Neural progenitor cell (in vitro differentiated cells): ENCODE measurements at regions not wholly inside any gene's neighbourhood (a gene's known extent, or its start where the extent isn't known, plus 50 kb on each side); places are given as distances from the start of the nearest gene placed in this dataset.

Experiments used
- DNase-seq: peaks from one replicate; pipeline ENCODE4 v3.0.0-alpha.2; 2016; ENCODE audit warnings: low spot score
- H2AFZ ChIP-seq: fragments of 200-600 bp; sonication (generic); replicated peaks from 2 replicates; pipeline ENCODE4 v1.6.1; 2016; ENCODE audit warnings: antibody characterized with exemption
- H3F3A ChIP-seq: fragments of 200-600 bp; sonication (generic); 2 replicates; pipeline ENCODE4 v1.6.1; 2016; ENCODE audit warnings: antibody characterized with exemption, low read depth
- H3K27ac ChIP-seq: fragments of 200-600 bp; sonication (generic); 2 replicates; pipeline ENCODE4 v1.5.1; 2016; ENCODE audit warnings: mild to moderate bottlenecking
- H3K27me3 ChIP-seq: fragments of 200-600 bp; sonication (generic); 2 replicates; pipeline ENCODE4 v1.6.1; 2016; ENCODE audit warnings: mild to moderate bottlenecking, moderate library complexity
- H3K36me3 ChIP-seq: fragments of 200-600 bp; sonication (generic); 2 replicates; pipeline ENCODE4 v1.5.1; 2016
- H3K4me1 ChIP-seq: fragments of 200-600 bp; sonication (generic); 2 replicates; pipeline ENCODE4 v1.6.1; 2016; ENCODE audit warnings: mixed run types
- H3K4me2 ChIP-seq: fragments of 200-600 bp; sonication (generic); 2 replicates; pipeline ENCODE4 v1.6.1; 2016
- H3K4me3 ChIP-seq: fragments of 200-600 bp; sonication (generic); 2 replicates; pipeline ENCODE4 v1.5.1; 2016
- H3K79me2 ChIP-seq: fragments of 200-600 bp; sonication (generic); 2 replicates; pipeline ENCODE4 v1.6.1; 2016; ENCODE audit warnings: low read depth
- H3K9ac ChIP-seq: fragments of 200-600 bp; sonication (generic); 2 replicates; pipeline ENCODE4 v1.6.1; 2016
- H3K9me3 ChIP-seq: fragments of 200-600 bp; sonication (generic); 2 replicates; pipeline ENCODE4 v1.5.1; 2016; ENCODE audit warnings: low read depth
- H4K20me1 ChIP-seq: fragments of 200-600 bp; sonication (generic); 2 replicates; pipeline ENCODE4 v1.6.1; 2016; ENCODE audit warnings: low read depth
- H3K27ac Mint-ChIP-seq: 3 replicates; pipeline ENCODE4 v1.8.0; 2021; ENCODE audit warnings: mixed read lengths
- H3K27me3 Mint-ChIP-seq: 2 replicates; pipeline ENCODE4 v1.8.0; 2022; ENCODE audit warnings: low read depth, mild to moderate bottlenecking, inconsistent platforms, moderate library complexity, mixed read lengths; ENCODE audit not compliant: insufficient read depth
- H3K36me3 Mint-ChIP-seq: 3 replicates; pipeline ENCODE4 v1.8.0; 2021; ENCODE audit warnings: mixed read lengths
- H3K4me1 Mint-ChIP-seq: 3 replicates; pipeline ENCODE4 v1.8.0; 2021; ENCODE audit warnings: mixed read lengths
- H3K4me3 Mint-ChIP-seq: 3 replicates; pipeline ENCODE4 v1.8.0; 2021; ENCODE audit warnings: mild to moderate bottlenecking, moderate library complexity, mixed read lengths
- H3K9me3 Mint-ChIP-seq: 3 replicates; pipeline ENCODE4 v1.8.0; 2020; ENCODE audit warnings: mixed read lengths
- EZH2 ChIP-seq: fragments of 200-600 bp; sonication (generic); IDR thresholded peaks from 2 replicates; pipeline ENCODE4 v1.6.1; 2017; ENCODE audit warnings: antibody characterized with exemption, mild to moderate bottlenecking, moderate library complexity
- EZH2phosphoT487 ChIP-seq: fragments of 200-600 bp; sonication (generic); IDR thresholded peaks from 2 replicates; pipeline ENCODE4 v1.6.1; 2017; ENCODE audit warnings: antibody characterized with exemption
- TF ChIP-seq, protein P1 (sequence below): fragments of 200-600 bp; sonication (generic); IDR thresholded peaks from 2 replicates; pipeline ENCODE4 v1.5.1; 2017; ENCODE audit warnings: antibody characterized with exemption, mild to moderate bottlenecking

DNA sequence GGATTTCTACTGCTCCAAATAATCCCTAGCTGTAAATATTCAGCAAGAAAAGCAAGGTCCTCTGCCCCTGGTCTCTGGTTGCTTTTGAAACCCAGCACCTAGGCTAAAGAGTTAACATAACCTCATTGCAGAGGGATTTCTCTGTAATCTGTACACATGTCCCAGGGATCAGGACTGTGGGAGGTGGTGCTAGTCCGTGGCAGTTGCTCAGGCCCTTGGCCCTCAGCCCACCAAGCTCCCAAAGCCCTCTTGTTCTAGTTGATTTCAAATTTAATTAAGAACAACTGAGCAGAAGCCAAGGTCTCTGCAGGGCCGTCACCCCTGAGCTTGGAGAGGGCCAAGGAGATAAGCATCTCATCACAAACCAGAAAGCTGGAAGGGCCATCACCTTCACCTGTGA is 181.1 kb downstream of the SOX9 start:
- peaks cover 6% of the 10 kb centered on the region for H3K4me1 ChIP-seq
- H3K27me3 ChIP-seq = no peaks in the 10 kb centered on the region
- H3K36me3 ChIP-seq = no peaks in the 10 kb centered on the region
- no peaks in the 10 kb centered on the region for H3F3A ChIP-seq
- no peaks in the 10 kb centered on the region for H4K20me1 ChIP-seq
- no peak overlapping the region for H3K4me3 Mint-ChIP-seq
- no peaks in the 10 kb centered on the region for H3K36me3 Mint-ChIP-seq
- no peak overlapping the region for H3K4me2 ChIP-seq
- no peak overlapping the region for H3K9ac ChIP-seq
- H3K4me3 ChIP-seq = no peak overlapping the region
- H2AFZ ChIP-seq = no peak overlapping the region
- no peak overlapping the region for H3K27ac Mint-ChIP-seq
- H3K79me2 ChIP-seq = no peaks in the 10 kb centered on the region
- no peaks in the 10 kb centered on the region for H3K9me3 Mint-ChIP-seq
- no peak for DNase-seq
- TF ChIP-seq, protein P1, sequence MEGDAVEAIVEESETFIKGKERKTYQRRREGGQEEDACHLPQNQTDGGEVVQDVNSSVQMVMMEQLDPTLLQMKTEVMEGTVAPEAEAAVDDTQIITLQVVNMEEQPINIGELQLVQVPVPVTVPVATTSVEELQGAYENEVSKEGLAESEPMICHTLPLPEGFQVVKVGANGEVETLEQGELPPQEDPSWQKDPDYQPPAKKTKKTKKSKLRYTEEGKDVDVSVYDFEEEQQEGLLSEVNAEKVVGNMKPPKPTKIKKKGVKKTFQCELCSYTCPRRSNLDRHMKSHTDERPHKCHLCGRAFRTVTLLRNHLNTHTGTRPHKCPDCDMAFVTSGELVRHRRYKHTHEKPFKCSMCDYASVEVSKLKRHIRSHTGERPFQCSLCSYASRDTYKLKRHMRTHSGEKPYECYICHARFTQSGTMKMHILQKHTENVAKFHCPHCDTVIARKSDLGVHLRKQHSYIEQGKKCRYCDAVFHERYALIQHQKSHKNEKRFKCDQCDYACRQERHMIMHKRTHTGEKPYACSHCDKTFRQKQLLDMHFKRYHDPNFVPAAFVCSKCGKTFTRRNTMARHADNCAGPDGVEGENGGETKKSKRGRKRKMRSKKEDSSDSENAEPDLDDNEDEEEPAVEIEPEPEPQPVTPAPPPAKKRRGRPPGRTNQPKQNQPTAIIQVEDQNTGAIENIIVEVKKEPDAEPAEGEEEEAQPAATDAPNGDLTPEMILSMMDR = no peak
- TF ChIP-seq EZH2phosphoT487 = no peak
- no peak for TF ChIP-seq EZH2
- H3K4me1 Mint-ChIP-seq = peaks cover 22% of the 10 kb centered on the region
- no peak overlapping the region for H3K27ac ChIP-seq
- H3K27me3 Mint-ChIP-seq = no peaks in the 10 kb centered on the region
- no peaks in the 10 kb centered on the region for H3K9me3 ChIP-seq

GRCh38 chr17:72302735-72303134 is 181.9 kb downstream of the SOX9 start:
- no peak overlapping the region for H2AFZ ChIP-seq
- no peaks in the 10 kb centered on the region for H3K9me3 Mint-ChIP-seq
- no peaks in the 10 kb centered on the region for H3F3A ChIP-seq
- no peak overlapping the region for H3K4me2 ChIP-seq
- H3K36me3 Mint-ChIP-seq = no peaks in the 10 kb centered on the region
- H3K4me1 ChIP-seq = peaks cover 6% of the 10 kb centered on the region
- H3K4me3 ChIP-seq = no peak overlapping the region
- H3K9me3 ChIP-seq = no peaks in the 10 kb centered on the region
- no peak for DNase-seq
- TF ChIP-seq, protein P1 = no peak
- H3K4me3 Mint-ChIP-seq = no peak overlapping the region
- H3K27ac ChIP-seq = no peak overlapping the region
- peaks cover 20% of the 10 kb centered on the region for H3K4me1 Mint-ChIP-seq
- no peaks in the 10 kb centered on the region for H3K79me2 ChIP-seq
- H3K9ac ChIP-seq = no peak overlapping the region
- no peaks in the 10 kb centered on the region for H3K27me3 Mint-ChIP-seq
- H4K20me1 ChIP-seq = no peaks in the 10 kb centered on the region
- H3K27ac Mint-ChIP-seq = no peak overlapping the region
- H3K36me3 ChIP-seq = no peaks in the 10 kb centered on the region
- H3K27me3 ChIP-seq = no peaks in the 10 kb centered on the region

GRCh38 chr17:72303787-72304733 is 183.2 kb downstream of the SOX9 start:
- no peaks in the 10 kb centered on the region for H3K36me3 Mint-ChIP-seq
- TF ChIP-seq EZH2 (no peak), EZH2phosphoT487 (no peak)
- TF ChIP-seq, protein P1 = no peak
- no peaks in the 10 kb centered on the region for H3K27me3 ChIP-seq
- no peak overlapping the region for H2AFZ ChIP-seq
- no peak overlapping the region for H3K4me2 ChIP-seq
- no peaks in the 10 kb centered on the region for H3K27me3 Mint-ChIP-seq
- H3K36me3 ChIP-seq = no peaks in the 10 kb centered on the region
- H4K20me1 ChIP-seq = no peaks in the 10 kb centered on the region
- no peak overlapping the region for H3K27ac ChIP-seq
- H3K4me3 Mint-ChIP-seq = no peak overlapping the region
- DNase-seq = no peak
- H3K4me1 Mint-ChIP-seq = peaks cover 18% of the 10 kb centered on the region
- H3K4me3 ChIP-seq = no peak overlapping the region
- peaks cover 6% of the 10 kb centered on the region for H3K4me1 ChIP-seq
- no peaks in the 10 kb centered on the region for H3K9me3 ChIP-seq
- H3K9ac ChIP-seq = no peak overlapping the region
- no peak overlapping the region for H3K27ac Mint-ChIP-seq
- no peaks in the 10 kb centered on the region for H3K9me3 Mint-ChIP-seq
- H3K79me2 ChIP-seq = no peaks in the 10 kb centered on the region
- no peaks in the 10 kb centered on the region for H3F3A ChIP-seq
